GM19043 (cell line): ENCODE measurements at regions not wholly inside any gene's neighbourhood (a gene's known extent, or its start where the extent isn't known, plus 50 kb on each side); places are given as distances from the start of the nearest gene placed in this dataset.

ENCODE experiments used
- ATAC-seq: cut with Tn5 transposase; IDR thresholded peaks from one replicate; pipeline ENCODE4 v1.9.1; 2021; ENCODE audit warnings: low read depth; ENCODE audit not compliant: unreplicated experiment

- no peak for ATAC-seq
These were observed 83.6 kb upstream of the BDNF start for GRCh38 chr11:27783701-27784355.

DNA sequence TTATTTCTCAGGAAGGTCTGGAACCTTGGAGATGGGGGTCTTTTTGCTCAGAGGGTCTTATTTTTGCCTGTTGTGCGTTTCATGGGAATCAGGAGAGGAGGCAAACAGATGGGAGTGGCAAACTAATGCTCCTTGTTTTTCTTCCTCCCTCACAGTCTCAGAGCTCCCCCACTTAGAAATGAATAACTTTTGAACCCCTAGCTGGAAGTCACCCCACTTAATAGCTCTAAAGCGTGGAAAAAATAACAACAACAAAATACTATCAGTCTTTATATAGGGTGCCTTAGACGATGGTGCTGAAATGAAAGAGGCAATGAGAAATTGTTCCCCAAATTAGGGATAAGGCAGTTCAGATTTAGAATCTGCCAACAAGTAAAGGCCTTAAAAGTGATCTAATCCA, 76.8 kb upstream of the BDNF start:
- no peak for ATAC-seq

DNA sequence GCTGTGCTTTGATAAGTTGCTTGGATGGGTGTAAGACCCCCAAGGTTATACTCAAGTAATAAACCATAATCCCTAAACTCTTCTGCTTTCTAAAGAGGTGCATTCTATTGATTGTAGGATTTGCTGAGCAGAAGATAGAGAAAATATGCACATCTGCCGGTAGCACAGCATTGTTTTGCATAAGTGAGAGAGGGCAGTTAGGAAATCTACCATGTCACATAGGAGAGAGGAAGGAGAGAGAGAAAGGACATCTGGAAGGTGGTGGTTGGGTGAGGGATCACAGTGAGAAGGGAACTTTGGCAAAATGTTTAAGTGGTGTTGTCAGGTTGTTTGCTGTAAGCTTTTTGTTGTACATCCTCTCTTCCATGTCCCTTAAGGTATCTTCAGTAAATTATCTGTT, 73.6 kb upstream of the BDNF start:
- ATAC-seq = no peak

GRCh38 chr11:27771516-27771915, 71.3 kb upstream of the BDNF start:
- ATAC-seq = no peak

- ATAC-seq = no peak
These were observed 70.3 kb upstream of the BDNF start for GRCh38 chr11:27770576-27770975.

- no peak for ATAC-seq
These were observed 63.5 kb upstream of the BDNF start for GRCh38 chr11:27763736-27764135.

- no peak for ATAC-seq
These were observed 61.1 kb upstream of the BDNF start for GRCh38 chr11:27761356-27761755.

- ATAC-seq = no peak
These were observed 57.7 kb upstream of the BDNF start for GRCh38 chr11:27757953-27758352.

DNA sequence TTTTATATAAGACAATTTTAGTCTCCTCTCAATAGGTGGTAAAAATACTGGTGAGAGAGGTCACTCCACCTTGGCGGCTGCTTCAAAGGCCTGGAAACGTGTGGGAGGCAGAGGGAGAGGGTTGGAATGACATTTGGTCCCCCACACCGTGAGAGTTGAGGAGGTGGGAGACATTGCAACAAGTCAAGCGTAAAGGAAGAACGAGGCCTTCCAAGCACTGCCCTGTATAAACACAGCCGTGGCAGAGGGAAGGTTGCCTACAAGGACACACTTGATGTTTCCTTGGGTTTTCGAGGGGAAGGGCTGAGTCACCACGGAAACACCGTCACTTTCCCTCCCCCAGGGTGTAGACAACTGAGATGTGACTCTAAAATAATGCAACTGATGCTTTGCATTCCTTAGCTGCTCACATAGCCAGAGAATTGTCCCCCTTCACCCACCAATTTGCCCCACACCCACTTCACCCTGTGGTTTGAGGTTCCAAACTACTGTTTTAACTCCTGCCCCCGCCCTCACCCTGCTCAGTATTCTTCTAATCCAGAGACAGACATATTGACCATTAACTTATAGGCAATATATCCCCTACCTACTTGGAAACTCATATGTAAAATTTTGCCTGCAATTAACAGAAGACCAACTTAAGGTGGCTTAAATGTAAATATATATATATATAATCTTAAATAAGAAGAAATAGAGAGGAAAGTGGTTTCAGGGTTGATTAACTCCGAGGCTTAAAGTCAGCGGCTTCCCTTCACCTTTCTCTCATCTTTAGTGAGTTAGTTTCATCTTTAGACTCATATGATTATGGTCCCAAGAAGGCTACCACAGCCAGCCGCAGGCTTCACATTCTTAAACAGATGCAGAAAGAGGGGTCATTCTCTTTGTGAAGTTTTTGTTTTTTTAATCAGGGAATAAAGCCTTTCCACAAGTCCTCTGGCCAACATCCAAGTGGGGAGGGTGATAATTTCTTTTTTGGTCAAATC, 54.1 kb upstream of the BDNF start:
- ATAC-seq = no peak
